ENCODE measurements at regions not wholly inside any gene's neighbourhood (a gene's known extent, or its start where the extent isn't known, plus 50 kb on each side); places are given as distances from the start of the nearest gene placed in this dataset.

GRCh38 chr15:38084289-38084688 is 149.8 kb downstream of the TMCO5A start:
- TF ChIP-seq POLR2A (IDR thresholded peaks at IDR 0.05; ENCODE audit: low read depth, low read length) (no peak), POLR2AphosphoS5 (IDR thresholded peaks at IDR 0.05; ENCODE audit: insufficient read depth, low read depth, low read length) (peak; percentile 75), EZH2 (IDR thresholded peaks at IDR 0.05; ENCODE audit: borderline replicate concordance, low read depth, low read length, severe bottlenecking) (no peak), CTCF (IDR thresholded peaks at IDR 0.05; ENCODE audit: extremely low read depth in 1 of 2, insufficient read depth in 1 of 2, low read depth in 1 of 2, low read length in 2 of 2) (no peak), JUN (IDR thresholded peaks at IDR 0.05; ENCODE audit: borderline replicate concordance, insufficient read depth, insufficient read length, low read depth) (peak; percentile 66)

Data from endothelial cell of umbilical vein (primary cell).